HG02642 (cell line): ENCODE measurements at regions not wholly inside any gene's neighbourhood (a gene's known extent, or its start where the extent isn't known, plus 50 kb on each side); places are given as distances from the start of the nearest gene placed in this dataset.
"Not testable (repeated sequence)": the region's sequence is repeated elsewhere in the genome, so short reads cannot be mapped to it uniquely, and the experiment has no call there.

Experiments used
- ATAC-seq: cut with Tn5 transposase; IDR thresholded peaks from one replicate; pipeline ENCODE4 v1.9.1; 2021; ENCODE audit warnings: mild to moderate bottlenecking; ENCODE audit not compliant: unreplicated experiment, poor library complexity

DNA sequence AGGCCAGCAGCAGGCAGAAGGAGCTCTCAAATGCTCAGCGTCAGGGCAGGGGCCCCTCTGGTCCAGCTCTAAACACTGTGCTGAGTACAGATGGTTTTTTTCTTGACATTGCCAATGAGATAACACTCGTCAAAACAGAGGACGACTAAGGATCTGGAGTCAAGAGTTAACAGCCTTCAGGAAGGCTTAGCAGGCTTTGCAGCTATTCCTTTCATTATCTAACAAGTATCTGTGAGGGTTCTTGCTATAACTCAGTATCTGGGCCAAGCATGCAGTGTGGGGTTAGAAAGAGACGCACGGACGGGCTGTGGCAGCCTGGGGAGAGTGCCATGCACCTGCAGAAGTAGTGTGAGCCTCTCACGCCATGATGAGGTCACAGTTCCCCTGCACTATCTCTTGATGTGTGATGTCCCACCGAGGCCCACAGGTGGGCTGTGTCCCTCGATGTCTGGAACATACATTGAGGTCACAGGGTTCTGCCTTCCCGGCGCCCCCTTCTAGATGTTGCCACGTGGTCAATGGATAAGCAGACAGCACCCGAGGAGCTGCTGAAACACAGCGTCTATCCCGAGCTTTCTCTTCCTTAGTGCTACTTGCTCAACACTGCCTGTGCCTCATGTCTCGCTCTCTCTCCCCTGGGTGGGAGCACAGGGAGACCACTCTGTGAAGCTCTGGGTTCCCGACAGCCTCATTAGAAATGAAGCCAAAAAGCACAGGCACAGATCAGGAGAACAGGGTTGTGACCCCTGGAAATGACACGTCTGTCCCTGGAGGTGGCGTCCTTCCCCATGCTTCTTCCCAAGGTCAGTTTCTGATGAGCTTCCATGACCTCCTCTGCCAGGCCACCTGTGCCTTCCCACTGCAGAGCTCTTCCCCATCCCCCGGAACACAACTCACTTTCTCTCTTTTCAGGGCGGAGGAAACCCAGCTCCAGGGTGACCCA, 85.5 kb upstream of the RPS6KA2 start:
- no peak for ATAC-seq

DNA sequence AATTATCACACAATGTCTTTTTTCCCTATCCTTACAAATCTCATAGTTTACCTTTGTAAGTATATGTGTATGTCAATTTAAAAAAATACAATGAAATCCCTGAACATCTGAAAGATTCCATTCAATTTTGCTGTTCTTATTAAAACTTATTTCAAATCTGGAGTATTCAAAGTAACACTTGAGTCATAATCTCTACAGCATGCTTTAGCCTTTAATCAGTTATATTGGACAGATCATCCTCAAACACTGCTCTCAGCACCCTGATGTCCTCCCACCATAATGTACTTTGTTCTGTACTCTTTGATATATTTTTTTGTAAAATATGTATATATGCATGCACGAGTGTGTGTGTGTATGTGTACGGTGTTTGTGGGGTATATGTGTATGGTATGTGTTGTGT, 83.0 kb upstream of the RPS6KA2 start:
- no peak for ATAC-seq

DNA sequence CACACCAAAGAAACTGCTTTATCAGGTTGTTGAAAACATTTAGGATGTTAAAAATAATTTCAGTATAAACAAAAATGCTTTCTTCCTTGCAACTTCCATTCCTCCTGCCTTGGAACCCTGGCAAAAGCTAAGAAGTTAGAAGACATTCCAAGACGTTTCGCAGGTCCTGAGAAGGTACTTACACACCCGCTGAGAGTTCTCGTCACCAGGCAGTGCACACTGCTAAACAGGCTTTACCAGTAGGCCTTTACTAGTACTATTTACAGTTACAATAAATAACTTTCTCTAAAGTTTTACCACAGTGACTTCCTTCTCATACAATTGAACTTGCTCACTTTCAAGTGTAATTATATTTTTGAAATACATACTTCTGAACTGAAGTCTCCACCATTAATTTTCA, 81.4 kb upstream of the RPS6KA2 start:
- no peak for ATAC-seq

DNA sequence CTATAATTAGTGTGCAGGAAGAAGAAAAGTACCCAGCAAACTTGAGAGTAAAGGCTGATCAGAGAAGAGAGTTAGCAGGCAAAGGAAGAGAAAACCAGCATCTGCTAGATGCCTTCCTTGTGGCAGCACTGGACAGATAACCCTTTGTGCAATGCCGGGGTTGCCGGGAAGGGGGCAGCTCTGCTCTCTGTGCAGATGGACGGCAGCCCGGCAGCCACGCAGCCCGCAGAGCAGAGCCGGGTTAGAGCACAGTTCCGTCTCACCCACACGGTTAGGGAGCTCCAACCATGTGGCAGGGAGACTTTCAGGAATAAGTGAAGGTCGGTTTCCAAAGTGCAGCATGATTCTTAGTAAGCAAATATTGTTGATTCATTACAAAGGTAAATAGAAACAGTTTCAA, 80.0 kb upstream of the RPS6KA2 start:
- ATAC-seq = no peak

DNA sequence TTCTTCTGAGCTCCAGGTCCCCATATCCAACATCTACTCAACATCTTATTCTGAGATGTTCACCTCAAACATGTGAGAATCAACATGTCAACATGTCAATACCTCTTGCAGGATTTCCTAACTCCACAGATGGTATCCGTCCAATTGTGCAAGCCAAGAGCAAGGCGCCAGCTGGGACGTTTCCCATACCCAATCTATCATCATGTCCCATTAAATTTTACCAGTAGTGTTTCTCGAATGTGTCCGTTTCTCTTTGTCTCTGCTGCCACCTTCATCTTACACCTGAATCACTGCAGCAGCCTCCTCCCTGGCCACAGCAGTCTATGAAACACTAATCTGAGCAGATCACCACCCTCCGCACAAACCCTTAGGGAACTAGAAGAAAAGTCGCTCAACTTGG, 78.0 kb upstream of the RPS6KA2 start:
- no peak for ATAC-seq

GRCh38 chr6:166704171-166704570, 77.1 kb upstream of the RPS6KA2 start:
- no peak for ATAC-seq

DNA sequence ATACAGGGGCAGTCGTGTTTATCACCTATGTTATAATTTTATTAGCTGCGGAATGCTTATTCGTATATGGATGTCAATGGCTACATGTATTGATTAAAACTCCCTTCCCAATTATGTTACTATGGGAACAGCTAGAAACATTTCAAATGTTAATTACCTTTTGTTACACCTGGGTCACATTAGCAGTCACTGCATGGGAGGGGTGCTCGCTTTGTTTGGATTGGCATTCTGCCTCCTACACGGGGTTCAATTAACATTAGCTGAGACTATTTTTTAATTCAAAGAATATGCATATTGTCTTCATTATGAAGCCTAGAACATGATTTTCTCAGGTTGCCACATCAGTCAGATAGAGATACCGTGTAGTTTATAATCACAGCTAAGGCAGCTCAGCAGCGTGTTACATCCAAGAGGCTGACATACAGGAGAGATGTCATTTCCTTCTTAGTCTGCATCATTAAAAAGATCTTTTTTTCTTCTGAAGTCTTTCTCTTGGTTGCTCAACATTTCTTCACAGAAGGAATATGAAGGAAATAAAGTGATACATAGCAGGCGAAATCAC, 76.2 kb upstream of the RPS6KA2 start:
- no peak for ATAC-seq

DNA sequence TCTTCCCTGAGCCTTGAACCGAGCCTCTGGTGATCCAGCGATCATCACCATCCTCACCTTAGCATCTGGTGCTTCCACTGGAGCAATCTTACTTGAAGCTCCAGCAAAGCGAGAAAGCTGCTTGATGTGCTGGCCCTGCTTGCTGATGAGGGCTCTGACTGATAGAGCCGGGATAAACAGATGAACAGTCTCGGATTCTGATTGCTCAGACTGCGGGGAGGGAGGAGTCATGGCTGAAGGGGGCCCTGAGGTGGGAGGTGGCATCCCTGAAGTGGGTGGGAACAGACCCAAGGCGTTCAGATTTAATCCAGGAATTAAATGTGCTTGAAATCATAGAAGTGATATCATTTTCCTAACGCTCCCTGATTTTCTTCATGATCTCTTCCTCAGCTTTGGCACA, 74.4 kb upstream of the RPS6KA2 start:
- not testable (repeated sequence) for ATAC-seq

DNA sequence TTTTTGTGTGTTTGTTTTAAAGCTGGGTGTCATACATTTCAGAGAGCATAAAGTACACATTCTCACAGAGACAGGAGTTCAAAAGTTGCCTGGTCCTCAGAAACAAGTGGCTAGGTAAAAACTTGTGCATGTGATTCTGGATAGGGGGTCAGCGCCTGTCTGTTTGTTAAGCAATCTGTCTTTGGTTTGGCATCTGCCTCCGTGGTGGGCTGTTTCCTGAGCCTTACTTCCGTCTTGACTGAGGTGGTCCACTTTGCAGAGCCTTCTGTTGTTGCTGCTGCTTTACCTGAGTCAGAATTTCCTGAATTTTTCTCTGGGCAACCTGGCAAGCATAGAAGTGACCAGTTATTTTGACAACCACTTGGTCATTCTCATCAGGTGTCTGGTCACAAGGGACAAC, 73.8 kb upstream of the RPS6KA2 start:
- ATAC-seq = not testable (repeated sequence)

GRCh38 chr6:166697113-166697512, 70.1 kb upstream of the RPS6KA2 start:
- no peak for ATAC-seq

- no peak for ATAC-seq
Observed at GRCh38 chr6:166693880-166694279, 66.8 kb upstream of the RPS6KA2 start.

DNA sequence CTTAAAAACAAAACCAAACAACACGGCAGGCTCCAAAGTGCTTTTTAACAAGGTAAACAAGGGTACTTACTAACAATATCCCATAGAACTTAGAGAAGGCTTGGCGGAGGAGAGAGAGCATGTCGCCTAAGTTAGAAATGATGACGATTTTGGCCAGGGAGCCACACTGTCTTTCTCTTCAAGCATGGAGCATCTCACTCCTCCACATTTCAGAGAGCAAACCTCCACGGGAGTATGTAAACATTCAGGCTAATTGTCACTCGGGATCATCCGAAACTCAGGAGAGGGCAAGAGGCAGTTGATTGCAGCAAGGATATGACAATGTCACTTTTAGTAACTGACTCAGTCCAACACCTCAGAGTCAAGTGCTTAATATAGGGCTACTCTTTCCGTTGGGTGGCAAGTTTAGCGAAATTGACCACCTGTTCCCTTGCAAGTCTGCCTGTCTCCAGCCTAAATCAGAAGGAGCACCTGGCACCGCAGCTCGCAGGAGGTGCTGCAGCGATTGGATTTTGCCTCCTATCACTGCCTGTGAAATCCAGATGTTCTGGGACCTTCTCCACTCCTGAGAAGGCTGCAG, 65.8 kb upstream of the RPS6KA2 start:
- no peak for ATAC-seq

DNA sequence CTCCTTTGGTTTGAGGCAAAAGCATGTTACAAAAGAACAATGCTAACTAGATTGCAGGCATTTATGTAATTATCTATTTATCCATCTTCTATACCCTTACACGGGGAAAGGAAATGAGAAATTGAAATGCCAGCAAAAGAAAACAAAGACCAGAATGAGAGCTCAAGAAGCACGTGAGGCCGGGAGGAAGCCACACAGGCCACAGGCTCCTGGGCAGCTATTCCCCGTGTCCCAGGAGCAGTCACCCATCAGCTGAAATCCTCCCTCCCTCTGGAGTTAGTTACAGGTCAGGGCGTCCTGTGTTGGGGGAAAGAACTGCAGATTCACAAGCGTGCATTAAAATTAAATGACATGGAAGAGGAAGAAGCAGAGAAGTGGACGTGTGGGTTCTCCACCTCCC, 64.7 kb upstream of the RPS6KA2 start:
- ATAC-seq = no peak

GRCh38 chr6:166691199-166691598, 64.1 kb upstream of the RPS6KA2 start:
- no peak for ATAC-seq

DNA sequence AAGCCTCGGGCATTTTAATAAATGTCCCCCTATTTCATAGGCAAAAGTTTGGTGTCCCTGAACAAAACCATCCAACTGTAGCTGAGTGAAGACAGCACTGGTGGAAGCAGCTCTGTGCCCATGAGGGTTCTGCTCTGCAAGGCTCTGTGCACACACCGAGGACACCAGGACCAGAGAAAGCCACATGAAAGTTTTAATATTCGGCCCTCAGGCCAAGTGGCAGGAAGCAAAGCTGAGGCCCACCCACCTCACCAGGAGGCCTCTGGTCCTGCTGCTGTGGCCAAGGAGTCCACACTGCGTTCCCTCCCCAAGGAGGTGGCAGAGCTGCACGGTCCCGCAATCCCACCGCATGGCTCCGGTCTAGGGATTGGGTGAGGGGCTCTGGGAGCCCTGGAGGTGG, 62.6 kb upstream of the RPS6KA2 start:
- ATAC-seq = no peak

DNA sequence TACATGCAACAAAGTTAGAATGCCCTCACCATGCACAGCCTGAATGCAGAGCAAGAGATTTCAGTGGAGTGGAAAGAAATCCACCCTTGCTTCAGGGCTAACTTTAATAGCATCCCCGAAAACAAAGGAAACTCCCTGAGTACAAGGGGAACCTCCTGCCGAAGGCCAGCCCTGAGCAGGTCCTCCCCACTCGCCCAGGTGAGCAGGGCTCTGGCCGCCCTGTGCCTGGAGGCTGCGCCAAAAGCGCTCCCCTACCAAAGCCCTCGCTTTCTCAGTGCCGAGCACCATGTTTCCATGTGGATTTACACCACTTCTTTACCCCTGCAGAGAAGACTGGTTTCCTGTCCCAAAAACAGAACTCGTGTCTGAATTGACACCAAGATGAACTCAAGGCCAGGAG, 61.9 kb upstream of the RPS6KA2 start:
- no peak for ATAC-seq

GRCh38 chr6:166687879-166688205, 60.8 kb upstream of the RPS6KA2 start:
- ATAC-seq = no peak

DNA sequence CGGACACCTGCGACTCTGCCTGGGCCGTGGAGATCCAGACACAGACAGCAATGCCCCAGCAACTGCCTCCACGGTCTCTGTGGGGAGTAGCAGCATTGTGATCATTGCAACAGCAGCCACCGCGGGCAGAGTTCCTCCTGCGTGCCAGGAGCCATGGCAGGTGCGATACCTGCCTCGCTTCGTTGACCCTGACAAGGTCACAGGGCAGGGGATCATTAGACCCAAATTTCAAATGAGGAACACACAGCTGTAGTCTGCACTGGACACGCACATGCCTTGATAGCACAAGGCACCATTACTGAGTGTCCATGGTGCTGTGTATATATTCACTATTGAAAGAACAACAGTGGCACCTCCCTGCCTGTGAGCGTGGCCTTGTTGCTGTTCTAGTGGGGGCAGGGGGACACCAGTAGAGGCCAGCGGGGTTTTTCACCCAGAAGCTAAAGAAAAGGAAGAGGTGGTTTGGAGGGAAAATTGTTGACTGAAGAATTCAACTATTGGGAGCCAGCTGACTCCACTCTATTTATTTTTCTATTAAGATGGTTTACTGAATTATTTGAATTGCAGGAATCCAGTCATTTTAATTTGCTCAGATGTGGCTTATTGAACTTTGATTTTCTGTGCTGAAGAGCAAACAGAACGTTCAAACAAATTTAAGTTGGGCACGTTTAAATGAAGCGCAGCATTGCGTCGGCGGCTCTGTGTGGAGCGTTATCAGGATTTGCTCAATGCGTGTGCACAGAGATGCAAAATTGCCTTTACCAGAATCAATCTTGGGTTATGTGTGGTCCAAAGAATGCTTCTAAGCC, 60.2 kb upstream of the RPS6KA2 start:
- ATAC-seq = no peak

DNA sequence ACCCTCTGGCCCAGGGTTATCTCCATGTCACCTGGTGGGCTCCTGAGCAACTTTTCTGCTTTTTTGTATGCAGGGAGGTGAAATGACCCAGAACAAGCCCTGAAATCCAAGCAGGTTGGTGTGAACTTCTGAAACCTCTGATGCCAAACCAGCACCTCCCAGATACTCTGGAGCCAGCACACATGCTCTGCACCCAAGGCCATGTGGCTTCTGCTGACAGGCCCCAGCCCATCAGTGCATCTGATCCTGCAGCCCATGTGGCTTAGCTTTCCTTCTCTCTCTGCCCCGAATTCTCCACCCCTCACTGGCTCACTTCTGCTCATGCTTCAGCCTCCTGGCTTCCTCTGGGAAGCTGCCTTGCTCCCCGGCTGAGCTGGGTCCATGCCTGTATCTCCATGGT, 59.3 kb upstream of the RPS6KA2 start:
- ATAC-seq = no peak

- ATAC-seq = no peak
Observed at GRCh38 chr6:166684866-166685265, 57.8 kb upstream of the RPS6KA2 start.

DNA sequence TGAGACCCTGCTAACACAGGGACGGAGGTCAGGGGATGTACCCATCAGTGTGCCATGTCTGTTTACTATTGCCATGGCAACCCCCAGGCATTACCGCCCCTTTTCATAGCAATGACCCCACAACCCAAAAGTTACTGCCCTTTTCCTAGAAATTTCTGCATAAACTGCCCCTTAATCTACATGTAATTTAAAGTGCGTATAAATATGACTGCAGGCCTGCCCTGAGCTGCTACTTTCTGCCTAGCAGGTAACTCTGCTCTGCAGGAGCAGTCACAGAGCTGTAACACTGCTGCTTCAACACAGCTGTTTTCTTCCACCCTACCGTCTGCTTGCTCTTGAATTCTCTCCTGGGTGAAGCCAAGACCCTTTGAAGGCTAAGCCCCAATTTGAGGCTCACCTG, 57.1 kb upstream of the RPS6KA2 start:
- ATAC-seq = no peak
